ENCODE measurements at regions not wholly inside any gene's neighbourhood (a gene's known extent, or its start where the extent isn't known, plus 50 kb on each side); places are given as distances from the start of the nearest gene placed in this dataset.

DNA sequence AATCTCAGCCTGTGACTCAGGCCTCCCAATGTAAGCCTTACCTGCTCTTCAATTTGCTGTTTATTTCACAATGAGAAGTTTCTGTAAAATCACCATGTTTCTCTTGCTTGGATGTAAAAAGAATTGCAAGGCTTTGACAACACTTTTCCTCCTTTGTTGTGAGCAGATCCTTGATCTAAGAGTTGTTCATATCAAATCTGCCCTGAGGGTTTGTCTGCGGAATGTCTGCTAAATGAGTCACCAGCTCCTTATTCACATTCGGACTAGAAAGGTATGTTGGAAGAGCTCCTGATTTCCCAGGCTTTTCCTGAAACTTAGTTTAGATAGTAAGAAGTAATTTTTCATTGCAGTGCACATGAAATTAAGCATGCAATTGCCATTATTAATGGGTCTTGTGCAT is 268.2 kb upstream of the TCF4 start:
- ChIA-PET CTCF (interaction anchor here (0.6 kb wide), 1 partner anchor 622 kb away, joined by 3 read pairs; no protein-coding TSS in a partner anchor), POLR2A (no interaction called here)
- TF ChIP-seq, protein P1, sequence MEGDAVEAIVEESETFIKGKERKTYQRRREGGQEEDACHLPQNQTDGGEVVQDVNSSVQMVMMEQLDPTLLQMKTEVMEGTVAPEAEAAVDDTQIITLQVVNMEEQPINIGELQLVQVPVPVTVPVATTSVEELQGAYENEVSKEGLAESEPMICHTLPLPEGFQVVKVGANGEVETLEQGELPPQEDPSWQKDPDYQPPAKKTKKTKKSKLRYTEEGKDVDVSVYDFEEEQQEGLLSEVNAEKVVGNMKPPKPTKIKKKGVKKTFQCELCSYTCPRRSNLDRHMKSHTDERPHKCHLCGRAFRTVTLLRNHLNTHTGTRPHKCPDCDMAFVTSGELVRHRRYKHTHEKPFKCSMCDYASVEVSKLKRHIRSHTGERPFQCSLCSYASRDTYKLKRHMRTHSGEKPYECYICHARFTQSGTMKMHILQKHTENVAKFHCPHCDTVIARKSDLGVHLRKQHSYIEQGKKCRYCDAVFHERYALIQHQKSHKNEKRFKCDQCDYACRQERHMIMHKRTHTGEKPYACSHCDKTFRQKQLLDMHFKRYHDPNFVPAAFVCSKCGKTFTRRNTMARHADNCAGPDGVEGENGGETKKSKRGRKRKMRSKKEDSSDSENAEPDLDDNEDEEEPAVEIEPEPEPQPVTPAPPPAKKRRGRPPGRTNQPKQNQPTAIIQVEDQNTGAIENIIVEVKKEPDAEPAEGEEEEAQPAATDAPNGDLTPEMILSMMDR (IDR thresholded peaks at IDR 0.05; ENCODE audit: low read depth, low read length), result no peak
- no peaks in the 10 kb centered on the region for H3K9me3 ChIP-seq (ENCODE audit: control insufficient read depth, insufficient read depth, low read length)
- no peak overlapping the region for H3K4me3 ChIP-seq (ENCODE audit: low read depth, low read length)
- no peak overlapping the region for H3K27ac ChIP-seq (ENCODE audit: low read depth, low read length)
- H3K27me3 ChIP-seq (ENCODE audit: control insufficient read depth, insufficient read depth, low read length), result no peaks in the 10 kb centered on the region
- peak; percentile 63 for DNase-seq (ENCODE audit: low read depth, low spot score)

DNA sequence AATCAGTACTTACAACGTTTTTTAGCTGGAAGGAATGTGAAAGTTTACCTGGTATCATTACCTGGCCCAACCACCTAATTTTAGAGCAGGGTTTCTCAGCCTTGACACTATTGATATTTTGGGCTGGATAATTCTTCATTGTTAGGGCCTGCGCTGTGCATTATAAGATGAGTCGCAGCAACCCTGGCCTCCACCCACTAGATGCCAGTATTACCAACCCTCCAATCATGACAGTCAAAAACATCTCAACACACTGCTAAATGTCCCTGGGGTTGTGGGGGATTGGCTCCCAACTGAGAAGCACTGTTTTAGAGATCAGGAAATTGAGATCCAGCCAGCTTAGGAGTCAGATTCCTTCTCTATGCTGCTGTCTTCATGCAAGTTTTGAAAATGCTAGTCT is 265.3 kb upstream of the TCF4 start:
- no peak for DNase-seq (ENCODE audit: low read depth, low spot score)
- no peaks in the 10 kb centered on the region for H3K27me3 ChIP-seq (ENCODE audit: control insufficient read depth, insufficient read depth, low read length)
- H3K9me3 ChIP-seq (ENCODE audit: control insufficient read depth, insufficient read depth, low read length), result no peaks in the 10 kb centered on the region
- TF ChIP-seq, protein P1 (IDR thresholded peaks at IDR 0.05; ENCODE audit: low read depth, low read length), result no peak
- POLR2A ChIA-PET, result no interaction called here
- no peak overlapping the region for H3K4me3 ChIP-seq (ENCODE audit: low read depth, low read length)
- CTCF ChIA-PET, result no interaction called here
- no peak overlapping the region for H3K27ac ChIP-seq (ENCODE audit: low read depth, low read length)

DNA sequence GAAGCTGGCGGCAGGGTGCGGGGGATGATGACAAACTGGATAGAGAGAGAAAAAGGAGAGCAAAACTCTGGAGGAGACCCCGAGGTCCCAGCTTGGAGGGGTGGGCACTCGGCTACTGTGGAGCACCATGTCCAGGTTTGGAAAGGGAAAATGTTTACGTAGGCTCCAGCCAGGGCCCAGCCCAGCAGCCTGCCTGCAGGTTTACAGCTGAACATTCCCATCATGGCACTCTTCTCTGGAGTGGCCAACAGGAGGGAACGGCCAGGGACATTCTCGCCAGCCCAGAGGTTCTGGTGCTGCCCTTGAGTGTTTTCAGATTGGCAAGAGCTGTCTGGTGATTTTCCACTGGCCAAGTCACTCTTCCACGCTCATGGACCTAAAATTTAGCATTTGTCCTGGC is 262.9 kb upstream of the TCF4 start:
- Histone ChIP-seq H3K9me3 (ENCODE audit: control insufficient read depth, insufficient read depth, low read length) (no peaks in the 10 kb centered on the region), H3K4me3 (ENCODE audit: low read depth, low read length) (no peak overlapping the region), H3K27ac (ENCODE audit: low read depth, low read length) (no peak overlapping the region), H3K27me3 (ENCODE audit: control insufficient read depth, insufficient read depth, low read length) (no peaks in the 10 kb centered on the region)
- DNase-seq (ENCODE audit: low read depth, low spot score), result no peak
- TF ChIP-seq, protein P1 (IDR thresholded peaks at IDR 0.05; ENCODE audit: low read depth, low read length), result no peak
- POLR2A ChIA-PET, result no interaction called here
- CTCF ChIA-PET, result no interaction called here

DNA sequence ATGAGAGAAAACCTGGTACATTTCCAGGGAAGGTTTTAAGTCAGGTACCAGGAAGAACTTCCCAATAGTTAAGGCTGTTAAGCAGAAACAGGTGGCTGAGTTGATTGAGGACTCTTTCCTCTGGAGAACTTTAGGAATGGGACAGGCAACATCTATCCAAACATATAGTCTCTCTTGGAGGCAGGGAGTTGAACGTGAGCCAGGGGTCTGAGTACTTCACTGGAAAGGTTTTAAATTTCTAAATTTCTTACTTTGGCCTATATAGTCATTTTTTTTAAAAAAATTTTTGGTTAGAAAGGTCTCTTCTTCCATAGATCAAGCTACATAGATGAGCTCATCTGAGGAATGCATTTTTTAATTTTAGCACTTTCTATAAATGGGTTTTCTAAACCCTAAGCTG is 261.4 kb upstream of the TCF4 start:
- CTCF ChIA-PET, result interaction anchor here (1.3 kb wide), 1 partner anchor 12 kb away, joined by 3 read pairs; no protein-coding TSS in a partner anchor
- TF ChIP-seq, protein P1 (IDR thresholded peaks at IDR 0.05; ENCODE audit: low read depth, low read length), result no peak
- POLR2A ChIA-PET, result no interaction called here

DNA sequence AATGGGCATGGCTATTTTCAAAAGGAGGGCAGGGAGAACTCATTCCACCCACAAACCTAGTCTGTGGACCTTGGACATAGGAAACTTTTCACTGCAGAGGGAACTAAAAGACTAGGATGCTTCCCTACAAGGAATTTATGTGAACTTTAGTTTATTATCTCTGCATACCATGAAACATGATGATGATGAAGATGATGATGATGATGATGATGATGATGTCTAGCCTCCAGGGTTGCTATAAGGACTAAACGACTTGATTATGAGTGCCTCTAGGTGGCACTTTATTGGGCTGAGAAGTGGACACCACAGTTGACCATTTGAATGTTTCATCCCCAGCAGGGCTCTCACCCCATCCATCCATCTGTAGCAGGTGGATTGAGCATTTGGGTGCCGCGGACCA is 260.0 kb upstream of the TCF4 start:
- H3K4me3 ChIP-seq (ENCODE audit: low read depth, low read length), result no peak overlapping the region
- CTCF ChIA-PET, result no interaction called here

More for the DNA sequence above, 261.4 kb upstream of the TCF4 start:
- Histone ChIP-seq H3K4me3 (ENCODE audit: low read depth, low read length) (no peak overlapping the region), H3K9me3 (ENCODE audit: control insufficient read depth, insufficient read depth, low read length) (no peaks in the 10 kb centered on the region), H3K27ac (ENCODE audit: low read depth, low read length) (no peak overlapping the region), H3K27me3 (ENCODE audit: control insufficient read depth, insufficient read depth, low read length) (no peaks in the 10 kb centered on the region)
- DNase-seq (ENCODE audit: low read depth, low spot score), result no peak

More for the DNA sequence above, 260.0 kb upstream of the TCF4 start:
- Histone ChIP-seq H3K9me3 (ENCODE audit: control insufficient read depth, insufficient read depth, low read length) (no peaks in the 10 kb centered on the region), H3K27me3 (ENCODE audit: control insufficient read depth, insufficient read depth, low read length) (no peaks in the 10 kb centered on the region), H3K27ac (ENCODE audit: low read depth, low read length) (no peak overlapping the region)
- DNase-seq (ENCODE audit: low read depth, low spot score), result no peak
- POLR2A ChIA-PET, result no interaction called here
- TF ChIP-seq, protein P1 (IDR thresholded peaks at IDR 0.05; ENCODE audit: low read depth, low read length), result no peak

Data from AG04450 (cell line).